Right lobe of liver (tissue), 4 donors: ENCODE measurements at regions not wholly inside any gene's neighbourhood (a gene's known extent, or its start where the extent isn't known, plus 50 kb on each side); places are given as distances from the start of the nearest gene placed in this dataset.

ENCODE experiments used
- POLR2A ChIP-seq: fragments of 450-650 bp; IDR thresholded peaks from one replicate; pipeline ENCODE4 v1.6.1; 2017; ENCODE audit warnings: antibody characterized with exemption, mild to moderate bottlenecking
- TF ChIP-seq, protein P1 (sequence below), 4 donors: fragments of 200-600 bp in 3 of 4; fragments of 450-650 bp in 1 of 4; IDR thresholded peaks; one replicate each; pipeline versions ENCODE4 v1.5.1 to v1.8.0; 2016 to 2022; ENCODE audit warnings: antibody characterized with exemption in 4 of 4, mild to moderate bottlenecking in 2 of 4
- donor health status: DM: no; HTN: no; CAD: no.
- donor health status: DM: no; HTN: no; CAD: no.
- donor health status: DM: no; HTN: yes; CAD: no.

GRCh38 chr4:116400480-116400879 lies 684.9 kb downstream of the TRAM1L1 start:
- TF ChIP-seq, protein P1, sequence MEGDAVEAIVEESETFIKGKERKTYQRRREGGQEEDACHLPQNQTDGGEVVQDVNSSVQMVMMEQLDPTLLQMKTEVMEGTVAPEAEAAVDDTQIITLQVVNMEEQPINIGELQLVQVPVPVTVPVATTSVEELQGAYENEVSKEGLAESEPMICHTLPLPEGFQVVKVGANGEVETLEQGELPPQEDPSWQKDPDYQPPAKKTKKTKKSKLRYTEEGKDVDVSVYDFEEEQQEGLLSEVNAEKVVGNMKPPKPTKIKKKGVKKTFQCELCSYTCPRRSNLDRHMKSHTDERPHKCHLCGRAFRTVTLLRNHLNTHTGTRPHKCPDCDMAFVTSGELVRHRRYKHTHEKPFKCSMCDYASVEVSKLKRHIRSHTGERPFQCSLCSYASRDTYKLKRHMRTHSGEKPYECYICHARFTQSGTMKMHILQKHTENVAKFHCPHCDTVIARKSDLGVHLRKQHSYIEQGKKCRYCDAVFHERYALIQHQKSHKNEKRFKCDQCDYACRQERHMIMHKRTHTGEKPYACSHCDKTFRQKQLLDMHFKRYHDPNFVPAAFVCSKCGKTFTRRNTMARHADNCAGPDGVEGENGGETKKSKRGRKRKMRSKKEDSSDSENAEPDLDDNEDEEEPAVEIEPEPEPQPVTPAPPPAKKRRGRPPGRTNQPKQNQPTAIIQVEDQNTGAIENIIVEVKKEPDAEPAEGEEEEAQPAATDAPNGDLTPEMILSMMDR (IDR thresholded peaks at IDR 0.05): no peak
- TF ChIP-seq POLR2A: no peak
